ENCODE measurements at regions not wholly inside any gene's neighbourhood (a gene's known extent, or its start where the extent isn't known, plus 50 kb on each side); places are given as distances from the start of the nearest gene placed in this dataset.

DNA sequence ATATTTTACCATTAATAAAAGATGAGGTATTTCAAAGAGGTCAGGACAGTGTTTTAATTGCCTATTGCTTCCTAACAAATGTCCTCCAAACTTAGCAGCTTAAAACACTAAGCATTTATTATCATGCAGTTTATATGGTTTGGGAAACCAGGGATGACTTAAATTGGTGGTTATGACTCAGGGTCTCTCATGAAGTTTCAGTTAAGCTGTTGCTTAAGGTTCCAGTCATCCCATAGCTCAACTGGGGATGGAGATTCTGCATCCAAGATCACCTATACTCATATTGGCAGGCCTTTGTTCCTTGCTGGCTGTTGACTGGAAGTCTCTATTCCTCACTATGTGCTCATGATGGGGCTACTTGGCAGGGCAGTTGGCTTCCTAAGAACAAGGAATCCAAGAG, 1329.9 kb upstream of the GOT2 start:
- Histone ChIP-seq H3K4me1 (ENCODE audit: insufficient read depth) (peaks cover 12% of the 10 kb centered on the region; the same call in 1 of the 2 replicates), H3F3A (replicated peaks; ENCODE audit: low read depth) (no peaks in the 10 kb centered on the region), H3K36me3 (ENCODE audit: insufficient read depth) (no peaks in the 10 kb centered on the region), H3K27ac (ENCODE audit: low read depth) (no peak overlapping the region), H3K9me2 (ENCODE audit: insufficient read depth) (peaks cover under 1% of the 10 kb centered on the region; the same call in 1 of the 2 replicates), H3K4me3 (no peak overlapping the region), H3K27me3 (ENCODE audit: insufficient read depth) (no peaks in the 10 kb centered on the region), H2AFZ (no peak overlapping the region), H3K4me2 (no peak overlapping the region), H3K79me2 (replicated peaks; ENCODE audit: insufficient read depth) (no peaks in the 10 kb centered on the region), H4K20me1 (replicated peaks; ENCODE audit: insufficient read depth) (no peaks in the 10 kb centered on the region)
- Mint-ChIP-seq H3K27me3 (ENCODE audit: insufficient read depth, low read depth, poor library complexity) (no peaks in the 10 kb centered on the region), H3K4me1 (no peaks in the 10 kb centered on the region), H3K27ac (no peak overlapping the region), H3K9me3 (no peaks in the 10 kb centered on the region), H3K36me3 (ENCODE audit: low read depth) (no peaks in the 10 kb centered on the region), H3K4me3 (no peak overlapping the region)
- no peak for TF ChIP-seq CREB1 (CRISPR knock-in tag; IDR thresholded peaks at IDR 0.05; ENCODE audit: low read depth)
- no peak for TF ChIP-seq POLR2AphosphoS5 (IDR thresholded peaks at IDR 0.05; ENCODE audit: low read depth)
- TF ChIP-seq ZNF114 (CRISPR knock-in tag; IDR thresholded peaks at IDR 0.05) = no peak
- TF ChIP-seq CTCF (conservative IDR thresholded peaks at IDR 0.05; ENCODE audit: low read depth in 2 of 2) = no peak
- no peak for TF ChIP-seq EZH2phosphoT487 (IDR thresholded peaks at IDR 0.05; ENCODE audit: unreplicated experiment)
- TF ChIP-seq, protein P1, sequence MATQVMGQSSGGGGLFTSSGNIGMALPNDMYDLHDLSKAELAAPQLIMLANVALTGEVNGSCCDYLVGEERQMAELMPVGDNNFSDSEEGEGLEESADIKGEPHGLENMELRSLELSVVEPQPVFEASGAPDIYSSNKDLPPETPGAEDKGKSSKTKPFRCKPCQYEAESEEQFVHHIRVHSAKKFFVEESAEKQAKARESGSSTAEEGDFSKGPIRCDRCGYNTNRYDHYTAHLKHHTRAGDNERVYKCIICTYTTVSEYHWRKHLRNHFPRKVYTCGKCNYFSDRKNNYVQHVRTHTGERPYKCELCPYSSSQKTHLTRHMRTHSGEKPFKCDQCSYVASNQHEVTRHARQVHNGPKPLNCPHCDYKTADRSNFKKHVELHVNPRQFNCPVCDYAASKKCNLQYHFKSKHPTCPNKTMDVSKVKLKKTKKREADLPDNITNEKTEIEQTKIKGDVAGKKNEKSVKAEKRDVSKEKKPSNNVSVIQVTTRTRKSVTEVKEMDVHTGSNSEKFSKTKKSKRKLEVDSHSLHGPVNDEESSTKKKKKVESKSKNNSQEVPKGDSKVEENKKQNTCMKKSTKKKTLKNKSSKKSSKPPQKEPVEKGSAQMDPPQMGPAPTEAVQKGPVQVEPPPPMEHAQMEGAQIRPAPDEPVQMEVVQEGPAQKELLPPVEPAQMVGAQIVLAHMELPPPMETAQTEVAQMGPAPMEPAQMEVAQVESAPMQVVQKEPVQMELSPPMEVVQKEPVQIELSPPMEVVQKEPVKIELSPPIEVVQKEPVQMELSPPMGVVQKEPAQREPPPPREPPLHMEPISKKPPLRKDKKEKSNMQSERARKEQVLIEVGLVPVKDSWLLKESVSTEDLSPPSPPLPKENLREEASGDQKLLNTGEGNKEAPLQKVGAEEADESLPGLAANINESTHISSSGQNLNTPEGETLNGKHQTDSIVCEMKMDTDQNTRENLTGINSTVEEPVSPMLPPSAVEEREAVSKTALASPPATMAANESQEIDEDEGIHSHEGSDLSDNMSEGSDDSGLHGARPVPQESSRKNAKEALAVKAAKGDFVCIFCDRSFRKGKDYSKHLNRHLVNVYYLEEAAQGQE (IDR thresholded peaks at IDR 0.05; ENCODE audit: unreplicated experiment) = no peak
- TF ChIP-seq JUNB (IDR thresholded peaks at IDR 0.05; ENCODE audit: unreplicated experiment) = no peak
- no peak for TF ChIP-seq EZH2 (IDR thresholded peaks at IDR 0.05; ENCODE audit: low read depth, unreplicated experiment)
- no peak for TF ChIP-seq ZNF331 (CRISPR knock-in tag; IDR thresholded peaks at IDR 0.05; ENCODE audit: low read depth)
- no peak for TF ChIP-seq NANOG (IDR thresholded peaks at IDR 0.05; ENCODE audit: borderline replicate concordance)
- no peak for TF ChIP-seq STAT1 (IDR thresholded peaks at IDR 0.05; ENCODE audit: unreplicated experiment)
- TF ChIP-seq, protein P2, sequence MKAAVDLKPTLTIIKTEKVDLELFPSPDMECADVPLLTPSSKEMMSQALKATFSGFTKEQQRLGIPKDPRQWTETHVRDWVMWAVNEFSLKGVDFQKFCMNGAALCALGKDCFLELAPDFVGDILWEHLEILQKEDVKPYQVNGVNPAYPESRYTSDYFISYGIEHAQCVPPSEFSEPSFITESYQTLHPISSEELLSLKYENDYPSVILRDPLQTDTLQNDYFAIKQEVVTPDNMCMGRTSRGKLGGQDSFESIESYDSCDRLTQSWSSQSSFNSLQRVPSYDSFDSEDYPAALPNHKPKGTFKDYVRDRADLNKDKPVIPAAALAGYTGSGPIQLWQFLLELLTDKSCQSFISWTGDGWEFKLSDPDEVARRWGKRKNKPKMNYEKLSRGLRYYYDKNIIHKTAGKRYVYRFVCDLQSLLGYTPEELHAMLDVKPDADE (IDR thresholded peaks at IDR 0.05) = no peak
- no peak for TF ChIP-seq ZNF462 (CRISPR knock-in tag; IDR thresholded peaks at IDR 0.05)
- no peak for DNase-seq (ENCODE audit: low spot score)
- no peak for ATAC-seq
